Endometrium (tissue), 2 donors: ENCODE measurements at regions not wholly inside any gene's neighbourhood (a gene's known extent, or its start where the extent isn't known, plus 50 kb on each side); places are given as distances from the start of the nearest gene placed in this dataset.
"Not testable (repeated sequence)": the region's sequence is repeated elsewhere in the genome, so short reads cannot be mapped to it uniquely, and the experiment has no call there.

Experiments used
- FAIRE-seq: peaks from 2 replicates; lab custom pipeline; 2012; peaks lifted over from hg19 to GRCh38; lab: Jason Lieb, UNC
- donor health status: control.
- donor health status: control.

GRCh38 chr3:162643245-162643644 lies 1146.6 kb downstream of the OTOL1 start:
- no peak for FAIRE-seq

- no peak for FAIRE-seq
Measured at GRCh38 chr3:162647321-162647720, 1150.7 kb downstream of the OTOL1 start.

GRCh38 chr3:162658003-162658402 lies 1161.4 kb downstream of the OTOL1 start:
- FAIRE-seq = no peak

- no peak for FAIRE-seq
Measured at GRCh38 chr3:162665684-162666391, 1169.2 kb downstream of the OTOL1 start.

- FAIRE-seq = no peak
Measured at GRCh38 chr3:162666835-162667234, 1170.2 kb downstream of the OTOL1 start.

- no peak for FAIRE-seq
Measured at GRCh38 chr3:162670181-162670580, 1173.6 kb downstream of the OTOL1 start.

GRCh38 chr3:162677475-162677874 lies 1180.9 kb downstream of the OTOL1 start:
- FAIRE-seq = no peak

- FAIRE-seq = no peak
Measured at GRCh38 chr3:162678941-162679340, 1182.3 kb downstream of the OTOL1 start.

- FAIRE-seq = no peak
Measured at GRCh38 chr3:162684260-162684659, 1187.7 kb downstream of the OTOL1 start.

GRCh38 chr3:162699291-162699690 lies 1202.7 kb downstream of the OTOL1 start:
- peak; percentile 80 for FAIRE-seq

GRCh38 chr3:162701211-162701610 lies 1204.6 kb downstream of the OTOL1 start:
- FAIRE-seq = no peak

- no peak for FAIRE-seq
Measured at GRCh38 chr3:162702768-162703385, 1206.3 kb downstream of the OTOL1 start.

GRCh38 chr3:162704238-162704637 lies 1207.6 kb downstream of the OTOL1 start:
- no peak for FAIRE-seq

GRCh38 chr3:162704799-162705385 lies 1208.3 kb downstream of the OTOL1 start:
- no peak for FAIRE-seq

GRCh38 chr3:162708394-162708793 lies 1211.8 kb downstream of the OTOL1 start:
- FAIRE-seq = not testable (repeated sequence)

- FAIRE-seq = not testable (repeated sequence)
Measured at GRCh38 chr3:162708942-162709706, 1212.5 kb downstream of the OTOL1 start.

GRCh38 chr3:162710332-162711112 lies 1213.9 kb downstream of the OTOL1 start:
- FAIRE-seq = no peak

GRCh38 chr3:162717074-162717473 lies 1220.5 kb downstream of the OTOL1 start:
- FAIRE-seq = not testable (repeated sequence)

- FAIRE-seq = no peak
Measured at GRCh38 chr3:162718697-162719096, 1222.1 kb downstream of the OTOL1 start.

- FAIRE-seq = no peak
Measured at GRCh38 chr3:162719684-162720341, 1223.2 kb downstream of the OTOL1 start.

- FAIRE-seq = no peak
Measured at GRCh38 chr3:162721736-162722135, 1225.1 kb downstream of the OTOL1 start.
